HepG2 (cell line): ENCODE measurements at regions not wholly inside any gene's neighbourhood (a gene's known extent, or its start where the extent isn't known, plus 50 kb on each side); places are given as distances from the start of the nearest gene placed in this dataset.

ENCODE experiments used
- ATAC-seq: fragments of 200-7000 bp; cut with Tn5 transposase; 3 replicates; pipeline ENCODE4 v1.9.1; 2020; ENCODE audit warnings: mild to moderate bottlenecking, moderate library complexity
- BruUV-seq: library from RNA; stranded (reverse); fragments of 400-500 nt; replicated peaks from 2 replicates; lab custom pipeline; 2021; lab: Mats Ljungman, UMichigan
- CTCF ChIA-PET: fragments of 300-600 bp; formaldehyde crosslinking; extraction: SDS; loops from one replicate; lab custom pipeline; 2021; ENCODE audit warnings: low total read pairs, inconsistent platforms, low intra/inter-chr PET ratio; lab: Yijun Ruan, JAX
- POLR2A ChIA-PET: fragments of 350-600 bp; sonication (Branson Sonifier 250); formaldehyde crosslinking; loops from one replicate; lab custom pipeline; 2020; ENCODE audit warnings: antibody characterized with exemption, inconsistent platforms; lab: Yijun Ruan, JAX
- DNase-seq: peaks from one replicate; pipeline ENCODE4 v3.0.0-alpha.2; 2015; ENCODE audit warnings: low spot score
- FAIRE-seq: peaks from 3 replicates; lab custom pipeline; 2011; peaks lifted over from hg19 to GRCh38; lab: Jason Lieb, UNC
- H2AFZ ChIP-seq: one replicate; pipeline ENCODE4 v1.6.1; 2011; ENCODE audit warnings: low read length, inconsistent platforms
- H3K27ac ChIP-seq: fragments of 300-600 bp; 3 replicates; pipeline ENCODE4 v1.8.0; 2011; ENCODE audit warnings: mixed run types, mild to moderate bottlenecking, mixed read lengths, low read length, inconsistent platforms; ENCODE audit not compliant: insufficient read depth; ENCODE audit errors: extremely low read length
- H3K27me3 ChIP-seq, 2 experiments: fragments of 200-600 bp in 1 of 2; 2 replicates in 1 of 2; 3 replicates in 1 of 2; pipeline versions ENCODE4 v1.6.0 to v1.8.0; 2011; ENCODE audit warnings: low read length in 2 of 2, mild to moderate bottlenecking in 2 of 2, moderate library complexity in 2 of 2, inconsistent platforms in 1 of 2; ENCODE audit not compliant: insufficient read depth in 2 of 2, control insufficient read depth in 1 of 2
- H3K36me3 ChIP-seq, 2 experiments: fragments of 200-600 bp in 1 of 2; replicated peaks in 1 of 2; 2 replicates in 1 of 2; 3 replicates in 1 of 2; pipeline versions ENCODE4 v1.5.1 to v1.8.0; 2011; ENCODE audit warnings: low read length in 2 of 2, inconsistent platforms in 1 of 2; ENCODE audit not compliant: insufficient read depth in 2 of 2, control insufficient read depth in 1 of 2
- H3K4me1 ChIP-seq: 2 replicates; pipeline ENCODE4 v1.5.1; 2012; ENCODE audit warnings: low read length, inconsistent platforms; ENCODE audit not compliant: insufficient read depth
- H3K4me2 ChIP-seq: 2 replicates; pipeline ENCODE4 v1.6.0; 2011; ENCODE audit warnings: low read depth, low read length, inconsistent platforms
- H3K4me3 ChIP-seq, 3 experiments: fragments of 200-600 bp in 1 of 3; sonication (generic), shearing (Covaris generic) in 1 of 3; replicated peaks in 1 of 3; 2 replicates each; pipeline ENCODE4 v1.5.1; 2011 to 2016; ENCODE audit warnings: low read length in 3 of 3, inconsistent platforms in 2 of 3, low read depth in 2 of 3, mild to moderate bottlenecking in 2 of 3, control low read depth in 1 of 3, mixed read lengths in 1 of 3; ENCODE audit not compliant: insufficient read depth in 1 of 3
- H3K79me2 ChIP-seq: one replicate; pipeline ENCODE4 v1.6.1; 2011; ENCODE audit warnings: low read length, inconsistent platforms; ENCODE audit not compliant: insufficient read depth
- H3K9ac ChIP-seq: 2 replicates; pipeline ENCODE4 v1.6.0; 2011; ENCODE audit warnings: mild to moderate bottlenecking, low read depth, low read length, inconsistent platforms; ENCODE audit not compliant: insufficient read depth
- H3K9me3 ChIP-seq: 2 replicates; pipeline ENCODE4 v1.5.1; 2012; ENCODE audit warnings: mild to moderate bottlenecking, low read length
- H4K20me1 ChIP-seq: 2 replicates; pipeline ENCODE4 v1.6.0; 2011; ENCODE audit warnings: inconsistent platforms, mild to moderate bottlenecking, low read length, moderate library complexity; ENCODE audit not compliant: insufficient read depth
- AGO2 ChIP-seq: fragments of 200-400 bp; formaldehyde crosslinking; optimal IDR thresholded peaks from 2 replicates; pipeline ENCODE3; 2017; ENCODE audit warnings: mild to moderate bottlenecking, low read depth, low read length, moderate library complexity
- BCL6 ChIP-seq: IDR thresholded peaks from 2 replicates; pipeline ENCODE4 v1.6.1; 2016; ENCODE audit warnings: missing genetic modification reagents, missing compliant biosample characterization
- ESRRA ChIP-seq: sonication (generic); formaldehyde crosslinking; IDR thresholded peaks from 2 replicates; pipeline ENCODE4 v1.5.1; 2020; ENCODE audit warnings: mild to moderate bottlenecking, low read depth, missing genetic modification reagents
- GFI1 ChIP-seq: sonication (generic); formaldehyde crosslinking; IDR thresholded peaks from 2 replicates; pipeline ENCODE4 v1.5.0; 2020; ENCODE audit warnings: missing genetic modification reagents, mild to moderate bottlenecking, borderline replicate concordance
- HOXA5 ChIP-seq: sonication (generic); formaldehyde crosslinking; IDR thresholded peaks from 2 replicates; pipeline ENCODE4 v1.4.0; 2020; ENCODE audit warnings: missing genetic modification reagents
- PAF1 ChIP-seq: IDR thresholded peaks from 2 replicates; pipeline ENCODE4 v1.6.1; 2016; ENCODE audit warnings: missing genetic modification reagents, missing compliant biosample characterization
- RFX1 ChIP-seq: fragments of 450-650 bp; IDR thresholded peaks from 2 replicates; pipeline ENCODE4 v1.6.1; 2017
- SP1 ChIP-seq, 2 experiments: fragments of 450-650 bp in 1 of 2; sonication (generic) in 1 of 2; formaldehyde crosslinking in 1 of 2; IDR thresholded peaks; 2 replicates each; pipeline versions ENCODE4 v1.4.0 to v1.6.1; 2016 to 2020; ENCODE audit warnings: missing genetic modification reagents in 1 of 2
- SUZ12 ChIP-seq: fragments of 150-350 bp; IDR thresholded peaks from 2 replicates; pipeline ENCODE4 v1.6.1; 2014; ENCODE audit warnings: low read depth, low read length
- TEAD2 ChIP-seq: sonication (generic); formaldehyde crosslinking; IDR thresholded peaks from 2 replicates; pipeline ENCODE4 v1.9.0; 2021; ENCODE audit warnings: missing genetic modification reagents
- WIZ ChIP-seq: sonication (generic); formaldehyde crosslinking; IDR thresholded peaks from 2 replicates; pipeline ENCODE4 v1.5.1; 2020; ENCODE audit warnings: mild to moderate bottlenecking, missing genetic modification reagents
- ZFP36L1 ChIP-seq: sonication (generic); formaldehyde crosslinking; IDR thresholded peaks from 2 replicates; pipeline ENCODE4 v1.8.0; 2022; ENCODE audit warnings: mild to moderate bottlenecking, missing genetic modification reagents, moderate library complexity
- ZMYM2 ChIP-seq: sonication (generic); formaldehyde crosslinking; IDR thresholded peaks from 2 replicates; pipeline ENCODE4 v1.8.0; 2022; ENCODE audit warnings: mild to moderate bottlenecking, missing genetic modification reagents
- ZNF10 ChIP-seq: sonication (generic); formaldehyde crosslinking; IDR thresholded peaks from 2 replicates; pipeline ENCODE4 v1.4.0; 2020; ENCODE audit warnings: mild to moderate bottlenecking, low read depth, missing genetic modification reagents, borderline replicate concordance
- ZNF335 ChIP-seq: sonication (generic); formaldehyde crosslinking; IDR thresholded peaks from 2 replicates; pipeline ENCODE4 v1.4.0; 2020; ENCODE audit warnings: missing genetic modification reagents
- ZNF343 ChIP-seq: sonication (generic); formaldehyde crosslinking; IDR thresholded peaks from 2 replicates; pipeline ENCODE4 v1.4.0; 2020; ENCODE audit warnings: mild to moderate bottlenecking, missing genetic modification reagents
- ZNF563 ChIP-seq: sonication (generic); formaldehyde crosslinking; IDR thresholded peaks from 2 replicates; pipeline ENCODE4 v1.8.0; 2022; ENCODE audit warnings: mild to moderate bottlenecking, moderate library complexity, missing genetic modification reagents
- ZNF614 ChIP-seq: IDR thresholded peaks from 2 replicates; pipeline ENCODE4 v1.6.1; 2018; ENCODE audit warnings: missing biosample characterization, missing genetic modification reagents, inconsistent platforms, borderline replicate concordance
- ZNF644 ChIP-seq: IDR thresholded peaks from 2 replicates; pipeline ENCODE4 v1.6.1; 2016; ENCODE audit warnings: low read depth
- ZNF782 ChIP-seq: sonication (generic); formaldehyde crosslinking; IDR thresholded peaks from 2 replicates; pipeline ENCODE4 v1.4.0; 2020; ENCODE audit warnings: missing genetic modification reagents, mild to moderate bottlenecking, borderline replicate concordance
- ZNF792 ChIP-seq: IDR thresholded peaks from 2 replicates; pipeline ENCODE4 v1.6.1; 2016
- ZNF879 ChIP-seq: sonication (generic); formaldehyde crosslinking; IDR thresholded peaks from 2 replicates; pipeline ENCODE4 v1.8.1; 2023; ENCODE audit warnings: missing genetic modification reagents
- WGBS: methylation state at CpG from one replicate; pipeline ENCODE4 v1.1.6; 2017; ENCODE audit warnings: low lambda C conversion rate; 5-methylcytosine and 5-hydroxymethylcytosine counted together
- in situ Hi-C: cut with HindIII; loops from 2 replicates; pipeline ENCODE4 v1.10.0; 2017; ENCODE audit warnings: low pct_unique_long_range_greater_than_20kb; ENCODE audit not compliant: extremely low pct_ligation_motif_present
- intact Hi-C: fragments of 100-400 bp; cut with micrococcal nuclease; formaldehyde crosslinking; loops from one replicate; pipeline ENCODE4 v1.10.0; 2022; ENCODE audit not compliant: unreplicated experiment
- TF ChIP-seq, protein P1 (sequence below): sonication (generic); formaldehyde crosslinking; IDR thresholded peaks from 2 replicates; pipeline ENCODE4 v1.5.0; 2020; ENCODE audit warnings: missing genetic modification reagents
- TF ChIP-seq, protein P2 (sequence below): sonication (generic); formaldehyde crosslinking; IDR thresholded peaks from 2 replicates; pipeline ENCODE4 v1.5.0; 2020; ENCODE audit warnings: mild to moderate bottlenecking, missing genetic modification reagents

DNA sequence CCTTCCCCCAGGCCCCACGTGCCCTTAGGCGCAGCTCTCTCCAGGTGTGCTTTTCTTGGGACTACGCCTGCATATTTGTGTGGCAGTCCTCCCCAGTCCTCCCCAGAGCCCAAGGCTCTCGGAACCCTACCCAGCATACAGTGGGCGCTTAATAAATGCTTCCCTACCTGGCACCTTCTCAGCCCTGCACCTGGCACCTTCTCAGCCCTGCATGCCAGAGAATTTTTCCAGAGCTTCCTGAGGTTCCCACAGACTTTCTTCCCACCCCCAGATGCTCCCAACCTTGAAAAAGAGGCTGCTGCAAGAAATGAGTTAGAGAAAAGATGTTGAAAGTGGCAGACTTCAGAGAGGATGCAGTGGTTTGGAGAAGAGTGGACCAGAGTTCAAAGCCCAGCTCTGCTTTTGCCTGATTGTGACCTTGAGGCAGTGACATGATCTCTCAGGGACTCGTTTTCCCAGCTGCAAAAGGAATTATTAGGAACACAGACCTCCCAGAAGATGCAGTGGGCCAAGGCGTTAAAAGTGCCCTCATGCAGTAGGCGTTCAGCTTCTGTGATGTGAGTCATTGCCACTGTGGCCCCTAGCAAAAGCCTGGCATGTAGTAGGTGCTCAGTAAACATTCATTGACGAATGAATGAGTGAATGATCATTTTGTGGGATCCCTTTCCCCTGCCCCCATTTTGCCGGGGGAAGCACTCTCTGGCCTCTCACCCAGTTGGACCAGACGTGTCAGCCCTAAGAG, 167.2 kb downstream of the PHETA1 start (continued):
- TF ChIP-seq, protein P1, sequence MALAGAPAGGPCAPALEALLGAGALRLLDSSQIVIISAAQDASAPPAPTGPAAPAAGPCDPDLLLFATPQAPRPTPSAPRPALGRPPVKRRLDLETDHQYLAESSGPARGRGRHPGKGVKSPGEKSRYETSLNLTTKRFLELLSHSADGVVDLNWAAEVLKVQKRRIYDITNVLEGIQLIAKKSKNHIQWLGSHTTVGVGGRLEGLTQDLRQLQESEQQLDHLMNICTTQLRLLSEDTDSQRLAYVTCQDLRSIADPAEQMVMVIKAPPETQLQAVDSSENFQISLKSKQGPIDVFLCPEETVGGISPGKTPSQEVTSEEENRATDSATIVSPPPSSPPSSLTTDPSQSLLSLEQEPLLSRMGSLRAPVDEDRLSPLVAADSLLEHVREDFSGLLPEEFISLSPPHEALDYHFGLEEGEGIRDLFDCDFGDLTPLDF (CRISPR knock-in tag): no peak
- TF ChIP-seq PAF1 (CRISPR knock-in tag): no peak
- TF ChIP-seq HOXA5 (CRISPR knock-in tag): no peak
- no peak for TF ChIP-seq ZNF10 (CRISPR knock-in tag)
- TF ChIP-seq TEAD2: no peak
- no peak for TF ChIP-seq SP1 (IDR thresholded peaks at IDR 0.05)
- TF ChIP-seq SP1 (CRISPR knock-in tag; IDR thresholded peaks at IDR 0.05): no peak

DNA sequence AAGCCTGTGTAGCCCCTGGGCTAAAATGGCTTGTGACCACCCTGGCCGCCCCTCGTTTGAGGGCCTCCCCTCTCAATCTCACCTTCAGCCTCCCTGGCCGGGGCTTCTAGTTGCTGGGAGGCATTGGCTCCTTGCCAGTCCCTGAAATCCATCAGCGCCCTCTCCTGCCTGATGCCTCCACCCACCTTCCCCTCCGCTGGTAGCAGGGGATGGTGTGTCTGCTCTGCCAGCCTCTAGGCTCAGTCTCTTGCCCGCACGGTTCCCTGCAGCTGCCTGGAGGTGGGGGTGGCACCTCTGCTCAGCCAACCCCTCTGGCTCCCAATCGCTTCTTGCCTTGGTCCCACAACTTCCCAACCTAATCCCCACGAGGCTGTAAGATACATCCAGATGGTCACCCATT, 167.9 kb downstream of the PHETA1 start:
- ChIA-PET CTCF (no interaction called here), POLR2A (no interaction called here)
- 30% methylated on average over 5 of the region's 9 CpGs for WGBS
- DNase-seq (no peak), FAIRE-seq (no peak), ATAC-seq (no peak)
- no peaks in the 10 kb centered on the region for H3K9me3 ChIP-seq
- BruUV-seq: no TSS peak
- H3K36me3 ChIP-seq: no peaks in the 10 kb centered on the region
- no peak for TF ChIP-seq AGO2
- TF ChIP-seq ZNF644 (CRISPR knock-in tag): no peak
- no peak for TF ChIP-seq ZNF782 (CRISPR knock-in tag)
- no peak for TF ChIP-seq SUZ12
- TF ChIP-seq ZFP36L1 (CRISPR knock-in tag): no peak
- TF ChIP-seq GFI1 (CRISPR knock-in tag): no peak
- TF ChIP-seq ZNF563 (CRISPR knock-in tag): no peak
- TF ChIP-seq ZNF343 (CRISPR knock-in tag): no peak
- no peak for TF ChIP-seq ZNF879
- TF ChIP-seq ZNF792 (CRISPR knock-in tag): no peak
- no peak for TF ChIP-seq WIZ
- TF ChIP-seq RFX1: no peak
- no peak for TF ChIP-seq ESRRA (CRISPR knock-in tag)
- no peak for TF ChIP-seq ZNF614 (CRISPR knock-in tag)
- TF ChIP-seq ZNF335 (CRISPR knock-in tag): no peak
- TF ChIP-seq, protein P2, sequence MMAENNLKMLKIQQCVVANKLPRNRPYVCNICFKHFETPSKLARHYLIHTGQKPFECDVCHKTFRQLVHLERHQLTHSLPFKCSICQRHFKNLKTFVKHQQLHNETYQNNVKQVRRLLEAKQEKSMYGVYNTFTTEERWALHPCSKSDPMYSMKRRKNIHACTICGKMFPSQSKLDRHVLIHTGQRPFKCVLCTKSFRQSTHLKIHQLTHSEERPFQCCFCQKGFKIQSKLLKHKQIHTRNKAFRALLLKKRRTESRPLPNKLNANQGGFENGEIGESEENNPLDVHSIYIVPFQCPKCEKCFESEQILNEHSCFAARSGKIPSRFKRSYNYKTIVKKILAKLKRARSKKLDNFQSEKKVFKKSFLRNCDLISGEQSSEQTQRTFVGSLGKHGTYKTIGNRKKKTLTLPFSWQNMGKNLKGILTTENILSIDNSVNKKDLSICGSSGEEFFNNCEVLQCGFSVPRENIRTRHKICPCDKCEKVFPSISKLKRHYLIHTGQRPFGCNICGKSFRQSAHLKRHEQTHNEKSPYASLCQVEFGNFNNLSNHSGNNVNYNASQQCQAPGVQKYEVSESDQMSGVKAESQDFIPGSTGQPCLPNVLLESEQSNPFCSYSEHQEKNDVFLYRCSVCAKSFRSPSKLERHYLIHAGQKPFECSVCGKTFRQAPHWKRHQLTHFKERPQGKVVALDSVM (CRISPR knock-in tag): no peak
- TF ChIP-seq ZMYM2 (CRISPR knock-in tag): no peak
- no peak for TF ChIP-seq BCL6
- H3K9ac ChIP-seq: no peak overlapping the region
- no peaks in the 10 kb centered on the region for H3K4me1 ChIP-seq
- no peak overlapping the region for H3K4me2 ChIP-seq
- no peak overlapping the region for H3K4me3 ChIP-seq
- H2AFZ ChIP-seq: no peak overlapping the region
- peaks cover 7 to 27% of the 10 kb centered on the region in 2 experiments; a peak in 3 of 5 replicates for H3K27me3 ChIP-seq
- in situ Hi-C loops: no loop called here
- H3K79me2 ChIP-seq: no peaks in the 10 kb centered on the region
- no peak overlapping the region for H3K27ac ChIP-seq
- no peaks in the 10 kb centered on the region for H4K20me1 ChIP-seq
- intact Hi-C loops: no loop called here
